Kidney (tissue), 13 donors: ENCODE measurements at regions not wholly inside any gene's neighbourhood (a gene's known extent, or its start where the extent isn't known, plus 50 kb on each side); places are given as distances from the start of the nearest gene placed in this dataset.

Source experiments
- DNase-seq, 5 donors: peaks; one replicate each; pipeline ENCODE4 v3.0.0-alpha.2; 2013 to 2020
- FAIRE-seq: peaks from 2 replicates; lab custom pipeline; 2012; peaks lifted over from hg19 to GRCh38; lab: Jason Lieb, UNC
- H3K27ac ChIP-seq, 2 donors: one replicate each; pipeline ENCODE4 v1.7.0; 2013; ENCODE audit warnings: low read depth in 2 of 2, low read length in 2 of 2, inconsistent platforms in 1 of 2
- H3K27me3 ChIP-seq: one replicate; pipeline ENCODE4 v1.7.1; 2013; ENCODE audit warnings: low read length, inconsistent platforms; ENCODE audit not compliant: control insufficient read depth, insufficient read depth
- H3K36me3 ChIP-seq, 3 donors: one replicate each; pipeline versions ENCODE4 v1.7.0 to v1.7.1; 2013; ENCODE audit warnings: low read length in 3 of 3, control low read depth in 1 of 3, inconsistent platforms in 1 of 3; ENCODE audit not compliant: insufficient read depth in 3 of 3, control insufficient read depth in 2 of 3
- H3K4me1 ChIP-seq, 3 donors: one replicate each; pipeline versions ENCODE4 v1.7.0 to v1.7.1; 2013; ENCODE audit warnings: low read length in 3 of 3, inconsistent platforms in 1 of 3, low read depth in 1 of 3; ENCODE audit not compliant: control insufficient read depth in 2 of 3, insufficient read depth in 2 of 3
- H3K4me3 ChIP-seq, 3 donors: one replicate each; pipeline versions ENCODE4 v1.7.0 to v1.8.1; 2013; ENCODE audit warnings: low read length in 3 of 3, control low read depth in 1 of 3, inconsistent platforms in 1 of 3
- H3K9ac ChIP-seq, 3 donors: one replicate each; pipeline versions ENCODE4 v1.7.0 to v1.7.1; 2013; ENCODE audit warnings: low read length in 3 of 3, control low read depth in 1 of 3, inconsistent platforms in 1 of 3
- H3K9me3 ChIP-seq, 3 donors: one replicate each; pipeline versions ENCODE4 v1.7.0 to v1.7.1; 2013; ENCODE audit warnings: low read length in 3 of 3, control low read depth in 1 of 3, inconsistent platforms in 1 of 3; ENCODE audit not compliant: control insufficient read depth in 2 of 3, insufficient read depth in 1 of 3
- CTCF ChIP-seq: IDR thresholded peaks from 3 replicates; pipeline ENCODE4 v1.5.1; 2012; ENCODE audit warnings: mild to moderate bottlenecking, moderate library complexity, borderline replicate concordance; ENCODE audit not compliant: insufficient read depth; ENCODE audit errors: extremely low read depth
- intact Hi-C: fragments of 100-400 bp; cut with DNase I; formaldehyde crosslinking; loops from one replicate; pipeline ENCODE4 v1.11.1; 2022
- donor health status: control.
- donor health status: control.
- donor health status: control.
- donor health status: control.
- donor health status: control.
- donor health status: DM: yes; HTN: yes; CAD: no.
- donor health status: Normal renal cell carcinoma (clear cell type).

GRCh38 chr19:16013851-16014840 lies 62.1 kb upstream of the TPM4 start:
- no peaks in the 10 kb centered on the region for H3K36me3 ChIP-seq
- TF ChIP-seq CTCF, result no peak
- no peaks in the 10 kb centered on the region for H3K27me3 ChIP-seq
- intact Hi-C loops, result no loop called here
- H3K9ac ChIP-seq, result no peak overlapping the region
- H3K27ac ChIP-seq, result no peak overlapping the region
- H3K9me3 ChIP-seq, result no peaks in the 10 kb centered on the region
- H3K4me3 ChIP-seq, result no peak overlapping the region
- DNase-seq (no peak), FAIRE-seq (no peak)
- H3K4me1 ChIP-seq, result no peaks in the 10 kb centered on the region

- Histone ChIP-seq H3K27ac (no peak overlapping the region), H3K4me3 (no peak overlapping the region), H3K4me1 (no peaks in the 10 kb centered on the region), H3K9me3 (no peaks in the 10 kb centered on the region), H3K27me3 (no peaks in the 10 kb centered on the region), H3K36me3 (no peaks in the 10 kb centered on the region), H3K9ac (no peak overlapping the region)
- DNase-seq (peak in 1 of 5 donors; percentile 64), FAIRE-seq (no peak)
- intact Hi-C loops, result no loop called here
- TF ChIP-seq CTCF, result no peak
Measured at GRCh38 chr19:16014923-16015804, 61.1 kb upstream of the TPM4 start.

- H3K27ac ChIP-seq, result no peak overlapping the region
- no peaks in the 10 kb centered on the region for H3K36me3 ChIP-seq
- H3K4me3 ChIP-seq, result no peak overlapping the region
- H3K27me3 ChIP-seq, result no peaks in the 10 kb centered on the region
- TF ChIP-seq CTCF, result no peak
- no peak for FAIRE-seq
- no peaks in the 10 kb centered on the region for H3K9me3 ChIP-seq
- intact Hi-C loops, result no loop called here
- H3K9ac ChIP-seq, result no peak overlapping the region
- peak in 1 of 5 donors; percentile 45 for DNase-seq
- H3K4me1 ChIP-seq, result no peaks in the 10 kb centered on the region
Measured at GRCh38 chr19:16015805-16016173, 60.5 kb upstream of the TPM4 start.
